PC-9 (cell line): ENCODE measurements at regions not wholly inside any gene's neighbourhood (a gene's known extent, or its start where the extent isn't known, plus 50 kb on each side); places are given as distances from the start of the nearest gene placed in this dataset.

Experiments
- EZH2 ChIP-seq: fragments of 200-600 bp; sonication (generic); IDR thresholded peaks from 2 replicates; pipeline ENCODE4 v1.8.0; 2017; ENCODE audit warnings: antibody characterized with exemption, low read depth
- TF ChIP-seq, protein P1 (sequence below): fragments of 200-600 bp; sonication (generic); conservative IDR thresholded peaks from 2 replicates; pipeline ENCODE4 v1.6.1; 2017; ENCODE audit warnings: mixed run types, antibody characterized with exemption, mild to moderate bottlenecking, moderate library complexity

GRCh38 chr13:95368998-95369397 lies 67.7 kb upstream of the ABCC4 start:
- TF ChIP-seq, protein P1, sequence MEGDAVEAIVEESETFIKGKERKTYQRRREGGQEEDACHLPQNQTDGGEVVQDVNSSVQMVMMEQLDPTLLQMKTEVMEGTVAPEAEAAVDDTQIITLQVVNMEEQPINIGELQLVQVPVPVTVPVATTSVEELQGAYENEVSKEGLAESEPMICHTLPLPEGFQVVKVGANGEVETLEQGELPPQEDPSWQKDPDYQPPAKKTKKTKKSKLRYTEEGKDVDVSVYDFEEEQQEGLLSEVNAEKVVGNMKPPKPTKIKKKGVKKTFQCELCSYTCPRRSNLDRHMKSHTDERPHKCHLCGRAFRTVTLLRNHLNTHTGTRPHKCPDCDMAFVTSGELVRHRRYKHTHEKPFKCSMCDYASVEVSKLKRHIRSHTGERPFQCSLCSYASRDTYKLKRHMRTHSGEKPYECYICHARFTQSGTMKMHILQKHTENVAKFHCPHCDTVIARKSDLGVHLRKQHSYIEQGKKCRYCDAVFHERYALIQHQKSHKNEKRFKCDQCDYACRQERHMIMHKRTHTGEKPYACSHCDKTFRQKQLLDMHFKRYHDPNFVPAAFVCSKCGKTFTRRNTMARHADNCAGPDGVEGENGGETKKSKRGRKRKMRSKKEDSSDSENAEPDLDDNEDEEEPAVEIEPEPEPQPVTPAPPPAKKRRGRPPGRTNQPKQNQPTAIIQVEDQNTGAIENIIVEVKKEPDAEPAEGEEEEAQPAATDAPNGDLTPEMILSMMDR: no peak
- no peak for TF ChIP-seq EZH2
